Prostate gland (tissue), 2 donors: ENCODE measurements at regions not wholly inside any gene's neighbourhood (a gene's known extent, or its start where the extent isn't known, plus 50 kb on each side); places are given as distances from the start of the nearest gene placed in this dataset.

Source experiments
- DNase-seq: peaks from one replicate; pipeline ENCODE4 v3.0.0-alpha.2; 2019; ENCODE audit warnings: low spot score
- H3K27ac ChIP-seq, 2 donors: fragments of 200-600 bp; sonication (generic); 2 replicates each; pipeline ENCODE4 v1.5.1; 2017 to 2019
- H3K27me3 ChIP-seq: fragments of 200-600 bp; sonication (generic); replicated peaks from 2 replicates; pipeline ENCODE4 v1.5.1; 2019; ENCODE audit not compliant: insufficient read depth
- H3K36me3 ChIP-seq, 2 donors: fragments of 200-600 bp; sonication (generic); 1 replicate in 1 of 2; 2 replicates in 1 of 2; pipeline versions ENCODE4 v1.5.1 to v1.8.1; 2017 to 2019
- H3K4me1 ChIP-seq: fragments of 200-600 bp; sonication (generic); replicated peaks from 2 replicates; pipeline ENCODE4 v1.5.1; 2019
- H3K4me3 ChIP-seq, 2 donors: fragments of 200-600 bp; sonication (generic); 2 replicates each; pipeline ENCODE4 v1.5.1; 2017 to 2019
- H3K9me3 ChIP-seq: fragments of 200-600 bp; sonication (generic); 2 replicates; pipeline ENCODE4 v1.5.1; 2017
- CTCF ChIP-seq, 4 experiments: fragments of 200-600 bp in 2 of 4; fragments of 450-650 bp in 2 of 4; sonication (generic) in 2 of 4; IDR thresholded peaks; 1 replicate in 3 of 4; 2 replicates in 1 of 4; pipeline ENCODE4 v1.5.1; 2016 to 2019; ENCODE audit warnings: antibody characterized with exemption in 4 of 4, mild to moderate bottlenecking in 2 of 4, moderate library complexity in 2 of 4
- POLR2A ChIP-seq: fragments of 450-650 bp; IDR thresholded peaks from one replicate; pipeline ENCODE4 v1.6.1; 2016; ENCODE audit warnings: antibody characterized with exemption, mild to moderate bottlenecking
- POLR2AphosphoS5 ChIP-seq: sonication (generic); formaldehyde crosslinking; IDR thresholded peaks from one replicate; pipeline ENCODE4 v1.6.1; 2017; ENCODE audit warnings: antibody characterized with exemption
- WGBS: methylation state at CpG from one replicate; pipeline ENCODE4 v1.1.5; 2018; 5-methylcytosine and 5-hydroxymethylcytosine counted together
- intact Hi-C: fragments of 100-400 bp; cut with DNase I; formaldehyde crosslinking; loops from one replicate; pipeline ENCODE4 v1.14.2; 2022

GRCh38 chr4:124227981-124228380, 484.6 kb downstream of the ANKRD50 start:
- H3K9me3 ChIP-seq = no peaks in the 10 kb centered on the region
- H3K27ac ChIP-seq = no peak overlapping the region
- H3K4me3 ChIP-seq = no peak overlapping the region
- intact Hi-C loops = no loop called here
- no peak for DNase-seq
- no peaks in the 10 kb centered on the region for H3K27me3 ChIP-seq
- H3K36me3 ChIP-seq = no peaks in the 10 kb centered on the region
- no peaks in the 10 kb centered on the region for H3K4me1 ChIP-seq
- no peak for TF ChIP-seq CTCF (IDR thresholded peaks at IDR 0.05)
- no peak for TF ChIP-seq POLR2AphosphoS5
- no peak for TF ChIP-seq POLR2A

GRCh38 chr4:124230268-124230667, 482.3 kb downstream of the ANKRD50 start:
- H3K9me3 ChIP-seq = no peaks in the 10 kb centered on the region
- no peak for DNase-seq
- no peak overlapping the region for H3K27ac ChIP-seq
- H3K27me3 ChIP-seq = no peaks in the 10 kb centered on the region
- TF ChIP-seq POLR2AphosphoS5 = no peak
- no peak for TF ChIP-seq POLR2A
- TF ChIP-seq CTCF (IDR thresholded peaks at IDR 0.05) = no peak
- 44% methylated on average over 2 of the region's 2 CpGs for WGBS
- no peaks in the 10 kb centered on the region for H3K36me3 ChIP-seq
- no peak overlapping the region for H3K4me3 ChIP-seq
- no peaks in the 10 kb centered on the region for H3K4me1 ChIP-seq
- intact Hi-C loops = no loop called here

- Histone ChIP-seq H3K36me3 (no peaks in the 10 kb centered on the region), H3K9me3 (no peaks in the 10 kb centered on the region), H3K27me3 (no peaks in the 10 kb centered on the region), H3K4me3 (no peak overlapping the region), H3K27ac (no peak overlapping the region), H3K4me1 (no peaks in the 10 kb centered on the region)
- WGBS = 17% methylated on average over 2 of the region's 2 CpGs
- TF ChIP-seq CTCF (IDR thresholded peaks at IDR 0.05) (no peak), POLR2AphosphoS5 (no peak), POLR2A (no peak)
- intact Hi-C loops = no loop called here
- DNase-seq = no peak
Observed at GRCh38 chr4:124234771-124235170, 477.8 kb downstream of the ANKRD50 start.

- H3K27me3 ChIP-seq = no peaks in the 10 kb centered on the region
- WGBS = 89% methylated on average over 3 of the region's 3 CpGs
- H3K36me3 ChIP-seq = no peaks in the 10 kb centered on the region
- H3K4me3 ChIP-seq = no peak overlapping the region
- no peaks in the 10 kb centered on the region for H3K4me1 ChIP-seq
- no peak overlapping the region for H3K27ac ChIP-seq
- DNase-seq = no peak
- TF ChIP-seq POLR2A (no peak), POLR2AphosphoS5 (no peak), CTCF (IDR thresholded peaks at IDR 0.05) (no peak)
- intact Hi-C loops = no loop called here
- no peaks in the 10 kb centered on the region for H3K9me3 ChIP-seq
Observed at GRCh38 chr4:124243671-124244366, 468.7 kb downstream of the ANKRD50 start.

- TF ChIP-seq CTCF (IDR thresholded peaks at IDR 0.05) = no peak
- TF ChIP-seq POLR2A = no peak
- no peak for TF ChIP-seq POLR2AphosphoS5
- intact Hi-C loops = loop anchor here (10.0 kb wide), 1 partner anchor 138 kb away; no protein-coding TSS in a partner anchor
- Histone ChIP-seq H3K36me3 (no peaks in the 10 kb centered on the region), H3K27ac (no peak overlapping the region), H3K4me3 (no peak overlapping the region), H3K9me3 (no peaks in the 10 kb centered on the region), H3K27me3 (no peaks in the 10 kb centered on the region), H3K4me1 (no peaks in the 10 kb centered on the region)
- DNase-seq = no peak
Observed at GRCh38 chr4:124253080-124253479, 459.5 kb downstream of the ANKRD50 start.
